ENCODE measurements at regions not wholly inside any gene's neighbourhood (a gene's known extent, or its start where the extent isn't known, plus 50 kb on each side); places are given as distances from the start of the nearest gene placed in this dataset.

DNA sequence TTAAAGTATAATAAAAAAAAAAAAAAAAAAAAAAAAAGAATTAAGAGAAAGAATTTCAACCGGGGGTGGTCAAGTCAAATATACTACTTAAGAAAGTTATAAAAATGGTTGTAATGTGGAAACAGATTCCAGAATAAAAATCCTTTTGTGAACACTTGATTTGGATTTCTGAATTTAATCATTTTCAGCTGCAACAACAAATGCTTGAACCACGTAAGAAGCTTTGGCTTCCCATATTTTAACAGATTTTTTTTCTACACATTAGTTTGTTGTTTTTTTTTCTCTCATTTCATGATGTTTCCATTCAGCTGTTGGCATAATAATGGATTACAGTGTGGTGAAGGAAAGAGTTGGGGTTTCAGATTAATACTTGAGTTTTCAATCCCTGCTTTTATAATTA is 137.3 kb upstream of the AGR3 start:
- no peak for DNase-seq (ENCODE audit: low spot score)

DNA sequence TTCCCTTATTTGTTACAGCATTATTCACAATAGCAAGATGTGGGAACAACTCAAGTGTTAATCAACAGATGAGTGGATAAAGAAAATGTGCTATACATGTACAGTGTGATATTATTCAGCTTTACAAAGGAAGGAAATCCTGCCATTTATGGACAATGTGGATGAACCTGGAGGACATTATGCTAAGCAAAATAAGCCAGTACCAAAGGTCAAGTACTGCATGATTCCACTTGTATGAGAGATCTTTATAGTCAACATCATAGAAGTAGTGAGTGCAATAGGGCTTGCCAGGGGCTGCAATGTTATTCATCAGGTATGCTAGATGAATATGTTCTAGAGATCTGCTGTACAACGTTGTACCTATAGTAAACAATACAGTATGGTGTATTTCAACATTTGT is 138.5 kb upstream of the AGR3 start:
- DNase-seq (ENCODE audit: low spot score): no peak

DNA sequence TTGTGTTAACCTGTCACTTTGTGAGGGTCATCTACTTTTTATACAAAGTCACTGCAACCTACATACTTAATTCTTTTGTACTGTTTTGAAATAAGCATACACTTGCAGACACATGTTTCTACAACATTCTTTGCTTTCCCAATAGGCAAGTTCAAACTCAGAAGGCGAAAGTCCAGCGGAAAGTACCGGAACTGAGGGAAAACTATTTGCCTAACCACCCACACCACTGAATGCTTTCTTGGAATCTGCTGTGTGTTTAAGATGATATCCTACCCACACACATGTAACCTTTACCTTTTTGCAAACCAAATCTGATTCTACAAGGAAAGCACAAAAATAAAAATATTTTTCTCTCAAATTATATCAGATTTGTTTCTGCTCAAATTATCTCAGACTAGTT is 139.4 kb upstream of the AGR3 start:
- peak; percentile 72 for DNase-seq (ENCODE audit: low spot score)

DNA sequence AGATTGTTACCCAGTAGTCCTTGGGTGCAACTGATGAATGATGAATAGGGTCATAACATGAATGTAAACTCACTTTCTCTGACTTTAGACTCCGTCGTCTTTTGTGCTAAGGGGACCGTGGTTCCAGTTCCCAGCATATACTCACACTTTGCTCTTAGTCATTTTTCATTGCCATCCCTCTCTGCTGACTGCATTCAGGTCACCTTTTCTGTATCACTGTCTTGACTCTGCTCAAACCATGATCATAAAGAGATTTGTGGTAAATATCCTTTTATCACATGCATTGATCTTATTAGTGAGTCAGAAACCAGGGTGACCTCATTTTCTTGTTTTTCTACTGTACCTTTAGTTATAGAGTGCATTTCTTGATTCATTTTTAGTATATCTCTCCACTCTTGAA is 141.1 kb upstream of the AGR3 start:
- no peak for DNase-seq (ENCODE audit: low spot score)

DNA sequence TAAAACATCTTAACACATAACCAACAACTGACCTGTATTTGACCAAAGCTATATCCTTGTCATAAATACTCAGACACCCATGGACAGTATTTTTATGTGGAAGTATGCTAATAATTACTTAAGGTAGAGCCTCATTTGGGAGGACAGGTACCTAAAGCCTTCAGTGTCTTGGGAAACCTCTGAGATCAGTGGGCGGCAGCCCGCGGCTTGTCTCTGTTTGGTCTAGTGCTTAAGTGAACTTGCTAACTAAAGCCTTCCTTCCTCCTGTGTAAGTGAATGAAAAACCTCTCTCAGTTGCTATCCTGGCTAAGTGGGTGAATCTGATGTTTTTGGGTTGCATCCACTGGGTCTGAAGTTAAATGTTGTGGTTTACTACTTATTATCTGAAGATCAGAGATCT is 144.5 kb upstream of the AGR3 start:
- DNase-seq (ENCODE audit: low spot score): no peak

DNA sequence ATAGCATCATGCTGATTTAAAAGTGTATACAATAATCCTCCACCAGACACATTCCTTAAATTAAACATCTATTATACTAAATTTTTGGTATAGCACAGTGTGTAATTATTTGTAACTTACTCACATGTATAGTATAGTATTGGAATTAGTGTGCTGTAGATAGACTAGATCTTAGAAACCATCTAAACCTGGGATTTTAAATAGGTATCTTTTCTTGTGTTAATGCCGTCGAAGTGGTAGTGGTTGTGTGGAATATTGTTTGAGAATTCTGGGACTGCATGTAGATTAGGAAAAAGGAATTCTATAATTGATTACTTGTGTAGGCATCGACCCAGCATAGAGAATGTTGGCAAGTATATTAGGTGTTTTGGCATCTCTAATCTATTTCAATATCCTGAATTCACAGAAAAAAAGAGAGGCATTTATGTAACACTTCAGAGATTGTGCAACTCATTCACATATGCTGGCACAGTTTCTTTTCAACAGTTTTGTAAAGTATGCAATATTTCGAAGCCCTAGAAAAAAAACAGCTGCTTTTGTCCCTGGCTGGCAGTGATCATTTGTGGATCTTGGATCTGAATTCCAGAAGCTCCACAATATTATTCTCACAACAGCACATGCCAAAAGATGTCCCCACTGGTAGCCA is 145.5 kb upstream of the AGR3 start:
- DNase-seq (ENCODE audit: low spot score): no peak

DNA sequence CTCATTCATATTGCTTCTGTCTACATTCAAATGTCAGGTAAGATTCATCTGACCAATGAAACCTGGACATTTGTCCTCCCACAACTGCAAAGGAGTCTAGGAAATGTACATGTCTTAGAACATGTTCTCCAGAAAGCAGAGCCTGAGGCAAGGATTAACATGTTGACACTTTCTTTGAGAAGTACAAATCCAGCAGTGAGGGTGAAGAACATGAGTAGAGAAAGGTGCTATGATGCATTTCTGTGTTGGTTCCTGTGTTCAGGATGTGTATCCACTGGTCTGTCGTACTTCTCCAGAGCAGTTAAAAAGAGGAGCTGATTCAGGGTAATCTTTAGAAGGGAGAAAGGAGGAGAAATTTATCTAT is 146.0 kb upstream of the AGR3 start:
- DNase-seq (ENCODE audit: low spot score): no peak

DNA sequence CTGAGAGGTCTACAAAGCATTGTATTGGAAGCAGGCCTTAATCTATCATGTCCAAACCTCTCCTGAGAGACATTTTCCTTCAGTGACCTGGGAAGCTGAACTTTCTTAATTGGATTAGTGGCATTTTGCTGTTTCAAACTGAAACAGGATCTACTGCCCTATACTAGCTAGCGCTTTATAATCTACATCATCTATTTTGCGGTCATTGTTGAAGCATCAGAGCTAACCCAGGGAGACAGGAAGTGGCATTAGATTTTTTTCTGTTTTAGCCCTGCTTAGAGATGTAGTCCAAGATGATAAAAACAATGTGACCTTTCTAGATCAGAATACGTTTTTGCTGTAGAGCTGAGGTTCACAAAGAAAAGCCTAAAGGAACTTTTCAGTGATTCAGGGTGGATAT is 147.4 kb upstream of the AGR3 start:
- DNase-seq (ENCODE audit: low spot score): no peak

DNA sequence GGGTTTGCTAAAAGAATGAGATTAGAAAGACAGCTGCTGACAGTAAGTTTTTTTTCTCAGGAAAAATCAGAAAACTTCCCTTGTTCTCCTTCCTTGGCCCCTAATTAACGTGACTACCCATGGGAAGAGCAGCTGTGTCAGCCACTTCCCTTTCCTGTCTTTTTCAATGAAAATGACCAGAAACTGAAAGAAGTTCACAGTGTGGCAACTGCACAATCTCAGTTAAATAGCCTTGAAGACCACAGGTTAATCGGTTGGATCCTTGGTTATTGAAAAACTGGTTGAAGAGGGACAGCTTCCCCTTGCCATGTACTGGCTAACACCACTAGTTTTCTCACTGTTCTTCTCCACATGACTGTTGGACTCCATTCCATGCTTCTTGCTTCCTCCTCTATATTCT is 148.8 kb upstream of the AGR3 start:
- DNase-seq (ENCODE audit: low spot score): no peak

DNA sequence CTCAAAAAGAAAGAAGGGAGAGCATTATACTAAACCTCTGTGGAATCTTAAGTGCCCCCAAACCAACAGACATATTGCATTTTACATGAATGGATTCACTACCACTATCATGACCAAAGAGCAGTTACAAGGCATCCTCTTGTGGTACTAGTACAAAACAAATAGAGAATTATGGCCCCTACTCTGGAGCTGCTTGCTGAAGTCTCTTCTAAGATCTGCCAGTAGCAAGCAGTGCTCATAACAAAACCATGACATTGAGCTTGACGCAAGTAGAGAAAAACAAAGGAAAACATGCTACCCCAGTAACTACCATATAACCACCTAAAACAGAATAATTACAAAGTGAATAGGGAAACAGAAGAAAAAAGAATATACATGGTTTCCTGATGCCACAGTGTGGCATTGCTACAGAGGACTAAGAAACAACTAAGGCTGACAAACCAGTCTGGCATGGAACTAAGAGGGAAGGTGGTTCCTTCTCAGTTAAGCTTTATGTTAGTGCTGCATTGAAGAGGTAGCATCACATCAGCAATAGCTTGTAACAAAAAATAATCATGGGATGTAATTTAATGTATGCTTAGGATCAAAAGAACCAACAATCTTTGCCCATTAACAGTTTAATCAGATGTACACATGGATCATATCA is 150.2 kb upstream of the AGR3 start:
- no peak for DNase-seq (ENCODE audit: low spot score)

DNA sequence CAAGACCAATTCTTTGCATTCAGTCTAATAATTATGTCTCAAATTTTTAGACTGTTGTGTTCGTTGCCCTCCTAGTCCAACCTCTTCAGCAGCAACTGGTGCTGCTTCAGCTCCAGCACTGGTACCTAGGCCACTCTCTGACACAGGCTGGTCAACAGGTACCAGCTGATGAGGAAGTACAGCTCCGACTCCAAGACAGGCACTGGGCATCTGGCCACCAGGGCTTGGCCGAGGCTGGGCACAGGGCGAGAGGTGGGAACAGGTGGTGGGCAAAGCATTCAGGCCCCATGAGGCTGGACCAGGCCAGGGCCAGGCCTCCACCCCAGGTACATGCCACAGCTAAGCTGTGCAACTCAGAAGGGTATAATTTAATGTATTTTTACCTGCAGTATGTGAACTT is 151.5 kb upstream of the AGR3 start:
- peak; percentile 57 for DNase-seq (ENCODE audit: low spot score)

DNA sequence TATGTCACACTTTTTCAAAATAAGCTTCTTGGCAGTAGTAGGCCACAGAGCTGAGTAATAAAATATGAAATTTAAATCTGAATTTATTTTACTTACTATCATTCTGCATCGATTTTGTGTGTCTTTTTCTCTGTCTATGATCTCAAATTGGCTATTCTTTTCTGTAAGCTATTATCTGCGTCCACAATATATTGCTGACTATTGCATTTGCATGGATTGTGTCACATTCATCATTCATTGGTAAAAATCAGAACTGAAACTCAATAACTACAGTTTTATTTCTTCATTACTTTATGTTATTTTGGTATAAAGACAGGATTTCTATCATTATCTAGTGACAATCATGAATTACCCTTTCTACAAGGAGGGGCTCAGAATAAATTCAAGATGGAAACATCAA is 154.8 kb upstream of the AGR3 start:
- no peak for DNase-seq (ENCODE audit: low spot score)

DNA sequence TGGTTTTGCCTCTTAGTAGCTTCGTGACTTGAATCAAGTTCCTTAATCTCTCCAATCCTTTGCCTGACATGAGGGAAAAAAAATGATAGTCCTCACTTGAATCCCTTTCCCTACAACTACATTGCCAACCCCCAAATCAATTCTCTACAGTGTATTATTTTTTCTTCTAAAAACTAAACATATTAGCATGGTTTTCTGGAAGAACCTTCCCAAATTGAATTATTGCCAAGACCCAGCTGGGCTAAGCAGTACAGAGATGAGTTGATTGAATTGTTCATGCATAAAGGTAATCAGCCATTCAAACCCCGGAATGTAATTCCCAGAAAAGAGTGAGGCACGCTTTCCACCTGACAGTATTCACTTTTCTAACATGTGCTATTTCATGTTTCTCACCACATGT is 155.6 kb upstream of the AGR3 start:
- DNase-seq (ENCODE audit: low spot score): no peak

DNA sequence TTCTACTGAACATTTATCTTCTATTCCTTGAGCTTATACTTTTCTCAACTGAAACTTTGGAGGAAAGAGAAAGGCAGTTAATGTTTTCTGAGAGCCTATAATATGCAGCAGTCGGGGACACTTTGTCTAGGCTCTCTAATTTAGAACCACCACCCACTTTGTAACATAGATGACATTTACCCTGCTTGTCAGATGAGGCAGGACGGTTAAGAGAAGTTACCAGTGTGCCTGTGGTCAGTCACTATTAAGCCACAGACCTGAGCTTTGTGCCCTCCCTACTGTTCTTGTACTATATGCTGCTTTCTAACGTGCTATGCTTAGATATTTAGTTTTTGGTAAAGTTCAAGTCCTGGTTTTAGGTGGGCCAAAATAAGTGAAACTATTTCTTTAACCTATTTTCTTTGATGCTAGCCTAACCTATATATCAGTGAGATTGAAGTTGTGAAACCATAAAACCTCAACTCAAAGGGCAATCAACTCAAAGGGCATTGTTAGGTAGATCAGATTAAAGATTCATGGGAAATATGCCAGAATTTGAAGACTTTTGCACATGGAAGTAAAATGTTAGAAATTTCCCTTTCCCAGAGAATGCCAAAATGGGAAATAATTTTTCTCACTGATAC is 156.5 kb upstream of the AGR3 start:
- no peak for DNase-seq (ENCODE audit: low spot score)

DNA sequence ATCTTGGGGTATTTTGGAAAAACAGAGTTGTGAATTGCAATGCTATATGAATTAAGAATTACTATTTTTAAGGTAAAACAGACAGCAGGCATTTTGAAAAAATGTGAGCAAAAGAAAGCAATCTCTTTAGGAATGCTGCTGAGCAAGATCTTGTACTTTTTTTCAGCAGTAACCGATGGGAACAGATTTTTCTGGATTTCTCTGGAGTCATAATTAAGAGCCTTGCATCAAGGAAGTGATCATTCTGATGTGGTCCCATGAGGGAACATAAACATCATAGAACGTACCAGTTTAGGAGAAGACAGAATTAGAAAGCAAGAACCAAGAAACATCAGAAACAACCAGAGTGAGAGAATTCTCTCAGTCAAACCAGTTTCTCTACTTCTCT is 157.0 kb upstream of the AGR3 start:
- no peak for DNase-seq (ENCODE audit: low spot score)

DNA sequence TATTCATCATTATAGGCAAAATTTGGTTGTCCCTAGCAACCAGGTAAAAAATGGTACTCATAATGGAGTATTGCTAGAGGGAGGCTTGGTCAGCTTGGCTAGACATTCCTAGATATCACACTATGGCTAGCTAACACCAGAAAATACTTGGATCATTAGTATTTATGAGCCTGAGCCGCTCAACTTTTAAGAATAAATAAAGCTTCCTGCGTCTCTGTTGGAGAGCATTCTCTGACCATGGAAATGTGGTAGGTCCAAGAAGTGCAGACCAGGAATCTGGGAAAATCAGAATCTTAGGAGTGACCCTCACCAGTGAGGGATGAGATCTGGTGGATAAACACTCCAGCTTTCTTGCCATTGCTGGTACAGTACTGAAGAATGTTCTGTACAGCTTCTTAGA is 157.6 kb upstream of the AGR3 start:
- DNase-seq (ENCODE audit: low spot score): no peak

DNA sequence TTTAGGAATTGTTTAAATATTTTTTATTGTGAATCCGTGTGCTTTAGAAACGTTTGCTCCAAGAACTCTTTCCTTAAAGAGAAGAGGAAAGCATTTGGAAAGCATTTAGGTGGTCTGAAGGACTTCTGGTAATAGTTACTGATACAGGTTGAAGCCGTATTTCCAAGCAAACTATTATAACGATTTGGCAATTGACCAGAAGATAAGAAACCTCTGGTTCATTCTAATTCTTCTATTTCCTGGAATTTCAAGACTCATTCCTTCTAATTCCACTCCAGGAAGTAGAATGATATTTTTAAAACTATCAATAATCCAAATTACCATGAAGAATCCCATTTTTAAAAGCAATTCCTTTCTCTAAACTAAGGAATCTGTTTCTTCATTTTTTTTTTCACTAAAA is 158.9 kb upstream of the AGR3 start:
- no peak for DNase-seq (ENCODE audit: low spot score)

DNA sequence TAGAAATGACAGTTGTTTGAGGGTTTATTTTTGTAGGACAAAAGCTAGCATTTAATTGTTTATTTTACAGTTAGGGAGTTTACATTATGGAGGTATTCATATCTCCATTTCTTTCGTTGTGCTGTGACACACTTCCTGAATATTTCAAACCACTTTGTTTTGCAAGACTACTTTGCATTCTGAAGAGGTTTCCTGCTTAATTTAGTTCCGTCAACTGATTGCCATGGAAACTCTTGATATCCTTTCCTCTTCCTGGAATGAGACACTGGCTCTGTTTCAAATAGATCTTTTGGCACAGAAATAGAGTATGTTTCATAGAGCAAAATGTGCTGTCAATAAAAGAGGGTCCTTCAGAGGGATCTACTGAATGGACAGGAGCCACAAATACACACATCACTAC is 159.5 kb upstream of the AGR3 start:
- DNase-seq (ENCODE audit: low spot score): no peak

DNA sequence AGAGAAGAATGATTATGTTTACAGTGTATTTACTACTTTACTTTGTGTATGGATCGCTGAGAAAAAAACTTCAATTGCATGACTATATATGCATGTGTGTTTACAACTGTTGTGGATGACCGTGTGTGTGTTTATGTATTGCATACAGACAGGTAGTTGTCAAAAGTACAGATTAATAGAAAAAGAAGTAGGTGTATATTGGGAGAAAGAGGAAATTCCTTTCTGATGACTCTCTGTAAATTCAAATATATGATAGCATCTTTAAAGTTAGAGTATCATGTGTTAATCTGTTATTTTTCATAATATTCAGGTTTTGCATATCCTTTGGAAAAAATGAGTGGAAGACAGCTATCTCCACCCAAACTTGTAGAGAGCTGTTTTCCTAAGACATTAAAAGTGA is 160.4 kb upstream of the AGR3 start:
- DNase-seq (ENCODE audit: low spot score): no peak

DNA sequence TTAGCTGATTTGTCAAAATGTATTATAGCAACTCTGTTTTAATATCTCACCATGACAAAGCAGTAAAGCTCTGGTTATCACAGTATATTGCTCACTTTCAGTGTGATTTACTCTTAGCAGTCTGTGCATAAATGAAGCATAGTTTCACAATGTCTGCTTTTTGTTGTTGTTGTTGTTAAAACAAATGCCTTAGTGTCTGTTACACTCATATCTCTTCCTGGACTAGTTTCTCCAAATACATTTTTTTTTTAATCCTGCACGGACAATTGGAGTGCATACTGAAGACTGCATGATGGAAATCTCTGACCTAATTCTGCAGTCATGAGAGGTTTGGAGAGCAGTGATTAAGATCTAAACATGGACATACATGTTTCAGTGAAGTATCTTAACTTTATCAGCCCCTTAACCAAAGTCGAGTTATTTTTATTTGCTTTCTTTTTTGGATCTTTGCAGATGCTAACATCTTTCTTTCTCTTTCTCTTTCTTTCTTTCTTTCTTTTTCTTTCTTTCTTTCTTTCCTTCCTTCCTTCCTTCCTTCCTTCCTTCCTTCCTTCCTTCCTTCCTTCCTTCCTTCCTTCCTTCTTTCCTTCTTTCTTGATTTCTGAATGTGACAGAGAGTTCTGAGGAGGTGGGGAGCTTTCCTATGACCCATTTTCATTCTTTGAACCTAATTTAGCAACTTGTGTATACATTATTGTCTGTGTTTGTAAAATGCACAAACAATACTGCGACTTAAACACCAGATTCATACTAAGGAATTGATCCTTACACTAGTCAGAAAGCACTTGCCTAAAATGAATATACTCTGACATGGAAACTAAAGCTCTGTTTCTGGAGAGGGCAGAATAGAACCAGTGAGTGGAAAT is 161.5 kb upstream of the AGR3 start:
- DNase-seq (ENCODE audit: low spot score): no peak

DNA sequence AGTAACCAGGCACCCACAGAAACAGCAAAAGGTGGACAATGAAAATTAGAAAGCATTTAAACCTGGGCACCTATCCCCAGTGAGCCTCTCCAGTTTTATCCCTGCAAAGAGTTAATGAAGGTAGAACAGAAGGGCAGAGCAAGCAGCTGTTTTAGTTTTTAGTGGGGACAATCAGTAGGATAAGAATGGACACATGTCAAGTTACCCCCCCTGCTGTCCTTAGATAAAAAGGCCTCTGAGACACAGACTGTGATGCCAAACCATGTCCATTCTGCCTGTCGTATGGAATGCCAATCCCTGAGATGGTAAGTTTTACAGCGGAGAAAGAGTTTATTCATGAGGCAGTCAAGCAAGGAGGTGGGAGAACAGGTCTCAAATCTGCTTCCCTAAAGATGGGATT is 162.6 kb upstream of the AGR3 start:
- no peak for DNase-seq (ENCODE audit: low spot score)

DNA sequence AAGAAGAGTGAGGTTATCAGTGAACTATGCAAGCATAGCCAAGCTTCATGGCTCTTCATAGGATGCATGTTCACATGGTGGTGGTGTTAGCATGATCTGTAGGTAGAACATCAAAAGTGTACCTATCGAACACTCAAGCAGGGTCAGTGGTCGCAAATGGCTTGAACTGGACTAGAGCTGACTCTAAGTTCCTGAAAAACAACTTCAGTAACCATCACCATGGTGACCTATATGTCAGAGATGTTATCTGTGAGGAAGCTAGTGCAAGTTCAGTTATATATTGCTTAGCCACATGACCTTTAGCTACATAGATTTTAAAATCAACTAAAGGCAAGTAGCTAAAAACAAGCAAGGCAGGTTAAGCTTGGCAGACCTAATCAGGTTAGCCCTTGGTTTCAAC is 163.1 kb upstream of the AGR3 start:
- DNase-seq (ENCODE audit: low spot score): no peak

DNA sequence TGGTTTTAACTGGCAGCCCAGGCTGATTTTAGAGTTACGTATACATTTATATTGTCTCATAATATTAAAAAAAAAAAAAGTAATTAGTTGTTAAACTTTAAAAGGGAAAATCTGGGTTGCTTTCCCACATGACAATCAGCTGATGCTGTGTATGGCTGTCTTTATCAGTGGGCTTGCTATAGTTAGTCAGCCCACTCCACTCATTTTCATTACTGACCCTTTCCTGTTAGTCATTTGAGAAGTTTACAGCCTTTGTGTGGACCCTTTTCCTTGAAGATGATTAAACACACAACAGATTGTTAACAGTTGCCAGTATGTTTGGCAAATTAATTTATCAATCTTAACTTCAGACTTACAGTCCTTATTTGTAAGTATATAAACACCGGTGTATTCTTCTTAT is 164.5 kb upstream of the AGR3 start:
- no peak for DNase-seq (ENCODE audit: low spot score)

Measured in ureter (tissue), 1 donor.